GM12878 (cell line): ENCODE measurements at regions not wholly inside any gene's neighbourhood (a gene's known extent, or its start where the extent isn't known, plus 50 kb on each side); places are given as distances from the start of the nearest gene placed in this dataset.

ENCODE experiments used
- ATAC-seq: fragments of 200-7000 bp; cut with Tn5 transposase; 3 replicates; pipeline ENCODE4 v1.9.1; 2020; ENCODE audit warnings: mild to moderate bottlenecking, moderate library complexity
- BruUV-seq: library from RNA; stranded (reverse); fragments of 400-500 nt; replicated peaks from 2 replicates; lab custom pipeline; 2021; lab: Mats Ljungman, UMichigan
- CTCF ChIA-PET: fragments of 300-600 bp; sonication (Branson Sonifier 250); formaldehyde crosslinking; extraction: SDS; loops from one replicate; lab custom pipeline; 2021; ENCODE audit warnings: inconsistent platforms; lab: Yijun Ruan, JAX
- POLR2A ChIA-PET: fragments of 350-600 bp; formaldehyde crosslinking; extraction: SDS; loops from one replicate; lab custom pipeline; 2021; ENCODE audit warnings: inconsistent platforms; lab: Charles Lee
- RAD21 ChIA-PET: fragments of 300-600 bp; sonication (Branson Sonifier 250); formaldehyde crosslinking; loops from one replicate; lab custom pipeline; 2023; ENCODE audit warnings: antibody characterized with exemption; ENCODE audit not compliant: unreplicated experiment; lab: Charles Lee
- SMC1A ChIA-PET: fragments of 300-600 bp; sonication (Branson Sonifier 250); formaldehyde crosslinking; loops from one replicate; lab custom pipeline; 2023; ENCODE audit not compliant: unreplicated experiment, uncharacterized antibody; lab: Charles Lee
- DNase-seq: peaks from one replicate; pipeline ENCODE4 v3.0.0-alpha.2; 2011; ENCODE audit warnings: low read depth, low spot score
- FAIRE-seq: peaks from 3 replicates; lab custom pipeline; 2011; peaks lifted over from hg19 to GRCh38; lab: Jason Lieb, UNC
- H2AFZ ChIP-seq: 2 replicates; pipeline ENCODE4 v1.6.0; 2011; ENCODE audit warnings: low read depth, low read length, control low read depth; ENCODE audit not compliant: control insufficient read depth
- H3K27ac ChIP-seq: 2 replicates; pipeline ENCODE4 v1.5.1; 2011; ENCODE audit warnings: control low read depth; ENCODE audit not compliant: control insufficient read depth, insufficient read depth
- H3K27me3 ChIP-seq, 2 experiments: replicated peaks in 1 of 2; 2 replicates each; pipeline versions ENCODE4 v1.6.0 to v1.6.1; 2011; ENCODE audit warnings: low read length in 1 of 2; ENCODE audit not compliant: control insufficient read depth in 2 of 2, insufficient read depth in 2 of 2
- H3K36me3 ChIP-seq, 2 experiments: 2 replicates each; pipeline ENCODE4 v1.5.1; 2011; ENCODE audit warnings: low read length in 1 of 2; ENCODE audit not compliant: control insufficient read depth in 2 of 2, insufficient read depth in 2 of 2
- H3K4me1 ChIP-seq: 2 replicates; pipeline ENCODE4 v1.6.1; 2011; ENCODE audit warnings: mild to moderate bottlenecking, low read length, moderate library complexity, mixed read lengths; ENCODE audit not compliant: control insufficient read depth, insufficient read depth
- H3K4me2 ChIP-seq: 2 replicates; pipeline ENCODE4 v1.6.0; 2011; ENCODE audit warnings: control low read depth; ENCODE audit not compliant: control insufficient read depth, insufficient read depth
- H3K4me3 ChIP-seq: fragments of 200-600 bp; sonication (generic); 2 replicates; pipeline ENCODE4 v1.5.1; 2016
- H3K79me2 ChIP-seq: 2 replicates; pipeline ENCODE4 v1.6.0; 2011; ENCODE audit warnings: low read length; ENCODE audit not compliant: control insufficient read depth, insufficient read depth
- H3K9ac ChIP-seq: 2 replicates; pipeline ENCODE4 v1.8.0; 2011; ENCODE audit warnings: low read length, control low read depth, mixed read lengths; ENCODE audit not compliant: control insufficient read depth, insufficient read depth
- H3K9me3 ChIP-seq: replicated peaks from 3 replicates; pipeline ENCODE4 v1.5.1; 2011; ENCODE audit warnings: mild to moderate bottlenecking, low read length; ENCODE audit not compliant: control insufficient read depth, insufficient read depth
- H4K20me1 ChIP-seq: 2 replicates; pipeline ENCODE4 v1.6.0; 2011; ENCODE audit not compliant: control insufficient read depth, insufficient read depth
- POLR2A ChIP-seq: IDR thresholded peaks from 2 replicates; pipeline ENCODE4 v1.6.1; 2011; ENCODE audit warnings: low read depth, mild to moderate bottlenecking, low read length
- POLR2AphosphoS2 ChIP-seq: IDR thresholded peaks from 2 replicates; pipeline ENCODE4 v1.6.1; 2011; ENCODE audit warnings: low read depth, mild to moderate bottlenecking, low read length, improper control_type of control experiment, moderate library complexity
- RELA ChIP-seq: fragments of 450-650 bp; IDR thresholded peaks from 2 replicates; pipeline ENCODE4 v1.8.0; 2014; ENCODE audit warnings: borderline replicate concordance; ENCODE audit not compliant: partially characterized antibody
- SRF ChIP-seq, 2 experiments: IDR thresholded peaks; 2 replicates each; pipeline ENCODE4 v1.6.1; 2011; ENCODE audit warnings: low read depth in 2 of 2, low read length in 2 of 2, mild to moderate bottlenecking in 1 of 2, moderate library complexity in 1 of 2
- TCF3 ChIP-seq: IDR thresholded peaks from 2 replicates; pipeline ENCODE4 v1.6.1; 2012; ENCODE audit warnings: low read depth, mild to moderate bottlenecking, low read length, borderline replicate concordance; ENCODE audit not compliant: insufficient read depth
- WGBS: methylation state at CpG from one replicate; pipeline ENCODE4 v1.1.6; 2016; ENCODE audit warnings: low lambda C conversion rate; ENCODE audit not compliant: insufficient replicate concordance, insufficient coverage; ENCODE audit errors: missing lambda C conversion rate; 5-methylcytosine and 5-hydroxymethylcytosine counted together
- in situ Hi-C: fragments of 300-500 bp; cut with MboI; formaldehyde crosslinking; loops from 9 replicates; pipeline ENCODE4 v1.14.3; 2018; ENCODE audit warnings: mixed read lengths
- intact Hi-C: fragments of 100-400 bp; cut with micrococcal nuclease; formaldehyde crosslinking; loops from one replicate; pipeline ENCODE4 v1.14.2; 2022; ENCODE audit not compliant: unreplicated experiment
- TF ChIP-seq, protein P1 (sequence below): fragments of 450-650 bp; formaldehyde crosslinking; IDR thresholded peaks from 2 replicates; pipeline ENCODE4 v1.5.0; 2022; ENCODE audit warnings: mild to moderate bottlenecking, missing genetic modification characterization
- TF ChIP-seq, protein P2 (sequence below): fragments of 450-650 bp; IDR thresholded peaks from 2 replicates; pipeline ENCODE4 v1.6.1; 2017; ENCODE audit warnings: mild to moderate bottlenecking, low read depth, inconsistent platforms; ENCODE audit not compliant: poor library complexity, severe bottlenecking
- TF ChIP-seq, protein P3 (sequence below): fragments of 450-650 bp; IDR thresholded peaks from 2 replicates; pipeline ENCODE4 v1.6.1; 2017; ENCODE audit warnings: borderline replicate concordance

DNA sequence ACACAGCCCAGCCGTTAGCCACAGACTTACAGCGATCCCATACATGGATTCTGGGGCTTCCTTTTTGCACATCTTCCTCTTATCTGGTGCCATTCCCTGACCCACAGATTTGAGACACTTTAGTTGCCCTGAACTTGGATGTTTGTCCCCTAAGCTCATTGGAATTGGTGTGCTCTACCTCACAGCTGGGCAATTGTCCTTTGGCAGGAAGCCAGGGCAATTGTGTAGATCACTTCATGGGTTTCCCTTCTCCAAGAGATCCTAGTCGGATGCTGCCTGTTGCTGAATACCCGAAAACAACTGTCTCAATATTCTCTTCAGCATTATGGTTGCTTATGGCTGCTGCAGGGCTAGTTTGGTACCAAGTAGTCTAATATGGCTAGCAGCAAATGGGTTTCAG, 470.7 kb upstream of the MKI67 start (continued):
- TF ChIP-seq, protein P1, sequence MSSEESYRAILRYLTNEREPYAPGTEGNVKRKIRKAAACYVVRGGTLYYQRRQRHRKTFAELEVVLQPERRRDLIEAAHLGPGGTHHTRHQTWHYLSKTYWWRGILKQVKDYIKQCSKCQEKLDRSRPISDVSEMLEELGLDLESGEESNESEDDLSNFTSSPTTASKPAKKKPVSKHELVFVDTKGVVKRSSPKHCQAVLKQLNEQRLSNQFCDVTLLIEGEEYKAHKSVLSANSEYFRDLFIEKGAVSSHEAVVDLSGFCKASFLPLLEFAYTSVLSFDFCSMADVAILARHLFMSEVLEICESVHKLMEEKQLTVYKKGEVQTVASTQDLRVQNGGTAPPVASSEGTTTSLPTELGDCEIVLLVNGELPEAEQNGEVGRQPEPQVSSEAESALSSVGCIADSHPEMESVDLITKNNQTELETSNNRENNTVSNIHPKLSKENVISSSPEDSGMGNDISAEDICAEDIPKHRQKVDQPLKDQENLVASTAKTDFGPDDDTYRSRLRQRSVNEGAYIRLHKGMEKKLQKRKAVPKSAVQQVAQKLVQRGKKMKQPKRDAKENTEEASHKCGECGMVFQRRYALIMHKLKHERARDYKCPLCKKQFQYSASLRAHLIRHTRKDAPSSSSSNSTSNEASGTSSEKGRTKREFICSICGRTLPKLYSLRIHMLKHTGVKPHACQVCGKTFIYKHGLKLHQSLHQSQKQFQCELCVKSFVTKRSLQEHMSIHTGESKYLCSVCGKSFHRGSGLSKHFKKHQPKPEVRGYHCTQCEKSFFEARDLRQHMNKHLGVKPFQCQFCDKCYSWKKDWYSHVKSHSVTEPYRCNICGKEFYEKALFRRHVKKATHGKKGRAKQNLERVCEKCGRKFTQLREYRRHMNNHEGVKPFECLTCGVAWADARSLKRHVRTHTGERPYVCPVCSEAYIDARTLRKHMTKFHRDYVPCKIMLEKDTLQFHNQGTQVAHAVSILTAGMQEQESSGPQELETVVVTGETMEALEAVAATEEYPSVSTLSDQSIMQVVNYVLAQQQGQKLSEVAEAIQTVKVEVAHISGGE (CRISPR knock-in tag) = no peak

DNA sequence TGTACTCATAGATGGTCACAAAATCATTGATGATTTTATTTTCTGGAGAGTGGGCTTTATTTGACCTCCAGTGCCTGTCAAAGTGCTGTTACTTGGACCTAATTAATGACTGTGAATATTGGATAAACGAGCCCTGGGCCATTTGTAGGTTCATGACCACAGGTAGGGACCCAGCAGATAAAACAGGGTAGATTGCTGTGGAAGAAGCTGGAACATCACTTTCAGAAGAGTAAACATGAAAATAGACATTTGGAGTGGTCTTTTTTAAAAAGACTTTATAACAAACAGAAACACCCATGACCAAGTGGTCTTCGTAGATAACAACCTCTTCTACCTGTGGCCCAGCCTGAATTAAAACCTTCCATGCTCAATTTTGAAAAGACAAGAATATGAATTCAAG, 472.8 kb upstream of the MKI67 start:
- no peak overlapping the region for H3K4me2 ChIP-seq
- no peaks in the 10 kb centered on the region for H3K9me3 ChIP-seq
- no peak overlapping the region for H3K27ac ChIP-seq
- no peaks in the 10 kb centered on the region for H3K79me2 ChIP-seq
- DNase-seq = no peak
- TF ChIP-seq POLR2AphosphoS2 = no peak
- no peak for TF ChIP-seq TCF3
- no peak for TF ChIP-seq RELA
- no peak for TF ChIP-seq SRF (IDR thresholded peaks at IDR 0.05; ENCODE audit: low read depth in 2 of 2, low read length in 2 of 2)
- TF ChIP-seq, protein P2, sequence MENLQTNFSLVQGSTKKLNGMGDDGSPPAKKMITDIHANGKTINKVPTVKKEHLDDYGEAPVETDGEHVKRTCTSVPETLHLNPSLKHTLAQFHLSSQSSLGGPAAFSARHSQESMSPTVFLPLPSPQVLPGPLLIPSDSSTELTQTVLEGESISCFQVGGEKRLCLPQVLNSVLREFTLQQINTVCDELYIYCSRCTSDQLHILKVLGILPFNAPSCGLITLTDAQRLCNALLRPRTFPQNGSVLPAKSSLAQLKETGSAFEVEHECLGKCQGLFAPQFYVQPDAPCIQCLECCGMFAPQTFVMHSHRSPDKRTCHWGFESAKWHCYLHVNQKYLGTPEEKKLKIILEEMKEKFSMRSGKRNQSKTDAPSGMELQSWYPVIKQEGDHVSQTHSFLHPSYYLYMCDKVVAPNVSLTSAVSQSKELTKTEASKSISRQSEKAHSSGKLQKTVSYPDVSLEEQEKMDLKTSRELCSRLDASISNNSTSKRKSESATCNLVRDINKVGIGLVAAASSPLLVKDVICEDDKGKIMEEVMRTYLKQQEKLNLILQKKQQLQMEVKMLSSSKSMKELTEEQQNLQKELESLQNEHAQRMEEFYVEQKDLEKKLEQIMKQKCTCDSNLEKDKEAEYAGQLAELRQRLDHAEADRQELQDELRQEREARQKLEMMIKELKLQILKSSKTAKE = no peak
- no peak for TF ChIP-seq POLR2A
- TF ChIP-seq, protein P3, sequence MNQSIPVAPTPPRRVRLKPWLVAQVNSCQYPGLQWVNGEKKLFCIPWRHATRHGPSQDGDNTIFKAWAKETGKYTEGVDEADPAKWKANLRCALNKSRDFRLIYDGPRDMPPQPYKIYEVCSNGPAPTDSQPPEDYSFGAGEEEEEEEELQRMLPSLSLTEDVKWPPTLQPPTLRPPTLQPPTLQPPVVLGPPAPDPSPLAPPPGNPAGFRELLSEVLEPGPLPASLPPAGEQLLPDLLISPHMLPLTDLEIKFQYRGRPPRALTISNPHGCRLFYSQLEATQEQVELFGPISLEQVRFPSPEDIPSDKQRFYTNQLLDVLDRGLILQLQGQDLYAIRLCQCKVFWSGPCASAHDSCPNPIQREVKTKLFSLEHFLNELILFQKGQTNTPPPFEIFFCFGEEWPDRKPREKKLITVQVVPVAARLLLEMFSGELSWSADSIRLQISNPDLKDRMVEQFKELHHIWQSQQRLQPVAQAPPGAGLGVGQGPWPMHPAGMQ = no peak
- TF ChIP-seq, all 136 proteins: peak for 0
- no peak for ATAC-seq
- Histone ChIP-seq H3K36me3 (no peaks in the 10 kb centered on the region), H4K20me1 (no peaks in the 10 kb centered on the region), H2AFZ (no peak overlapping the region), H3K4me3 (no peak overlapping the region), H3K9ac (no peak overlapping the region), H3K27me3 (no peaks in the 10 kb centered on the region), H3K4me1 (no peaks in the 10 kb centered on the region)
- POLR2A ChIA-PET = no interaction called here
- in situ Hi-C loops (no loop called here), intact Hi-C loops (no loop called here)
- no TSS peak for BruUV-seq
- CTCF ChIA-PET = interaction anchor here (0.6 kb wide), 1 partner anchor 1548 kb away, joined by 4 read pairs; no protein-coding TSS in a partner anchor
- RAD21 ChIA-PET = no interaction called here
- WGBS = 2% methylated on average over 2 of the region's 2 CpGs
- SMC1A ChIA-PET = no interaction called here
- no peak for FAIRE-seq
